Hematopoietic multipotent progenitor cell treated with erythropoietin and hydrocortisone succinate and interleukin-3 and kit ligand, for 4 days (in vitro differentiated cells): ENCODE measurements at regions not wholly inside any gene's neighbourhood (a gene's known extent, or its start where the extent isn't known, plus 50 kb on each side); places are given as distances from the start of the nearest gene placed in this dataset.

ENCODE experiments used
- DNase-seq: peaks from one replicate; pipeline ENCODE4 v3.0.0-alpha.2; 2015

DNA sequence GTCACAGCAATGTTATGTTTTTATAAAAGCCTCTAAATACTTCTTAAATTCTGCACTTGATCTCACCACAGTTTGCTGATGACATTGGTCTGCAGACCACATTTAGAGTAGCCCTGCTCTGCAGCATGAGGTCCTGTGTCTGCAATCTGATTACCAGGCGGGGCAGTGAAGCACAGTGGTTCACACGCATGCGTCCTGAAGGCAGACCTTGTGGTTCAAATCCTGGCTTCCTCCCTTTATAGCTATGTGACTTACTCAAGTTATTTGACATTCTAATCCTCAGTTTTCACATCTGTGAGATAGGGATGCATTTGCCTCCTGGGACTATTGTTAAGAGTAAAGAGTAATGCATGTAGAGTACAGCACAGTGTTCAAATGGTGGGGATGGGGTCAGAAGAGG lies 50.3 kb downstream of the BMAL2 start:
- no peak for DNase-seq

DNA sequence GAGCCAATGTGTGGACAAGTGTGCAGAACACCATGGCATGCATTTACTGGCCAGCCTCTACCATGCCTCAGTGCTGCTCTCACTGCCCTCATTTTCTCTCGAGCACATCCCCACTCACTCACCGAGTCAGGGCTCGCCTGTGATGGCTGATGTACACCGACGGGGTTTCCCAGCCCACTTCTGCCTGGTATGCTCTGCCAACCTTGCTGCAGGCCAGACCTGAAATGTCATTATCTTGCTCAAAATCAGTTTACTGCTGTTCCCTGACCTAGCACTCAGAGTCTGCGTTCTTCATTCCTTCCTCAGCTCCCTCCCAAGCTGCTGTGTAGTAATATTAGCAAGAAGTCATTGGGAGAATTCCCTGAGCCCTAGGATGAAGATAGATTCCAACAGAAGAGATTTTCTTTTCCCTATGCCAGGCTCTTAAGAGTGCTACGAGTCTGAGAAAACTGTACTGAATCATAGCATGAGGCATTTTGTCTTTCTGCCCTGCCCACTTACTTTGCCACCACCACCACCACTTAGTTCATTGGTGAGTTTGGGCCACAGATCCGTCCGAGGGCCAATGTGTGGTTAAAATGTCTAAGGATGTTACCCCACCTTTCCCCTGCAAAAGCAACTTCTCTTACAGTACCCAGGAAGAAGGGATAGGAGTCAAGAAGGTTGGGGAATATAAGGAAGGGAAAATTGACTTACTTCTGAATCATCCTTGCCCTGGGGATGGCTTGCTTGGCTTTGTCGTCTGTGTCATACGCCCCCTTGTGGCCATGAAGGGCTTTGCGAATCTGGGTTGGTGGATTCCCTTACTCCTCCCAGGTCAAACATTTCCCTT lies 51.0 kb downstream of the BMAL2 start:
- DNase-seq: peak; percentile 85

DNA sequence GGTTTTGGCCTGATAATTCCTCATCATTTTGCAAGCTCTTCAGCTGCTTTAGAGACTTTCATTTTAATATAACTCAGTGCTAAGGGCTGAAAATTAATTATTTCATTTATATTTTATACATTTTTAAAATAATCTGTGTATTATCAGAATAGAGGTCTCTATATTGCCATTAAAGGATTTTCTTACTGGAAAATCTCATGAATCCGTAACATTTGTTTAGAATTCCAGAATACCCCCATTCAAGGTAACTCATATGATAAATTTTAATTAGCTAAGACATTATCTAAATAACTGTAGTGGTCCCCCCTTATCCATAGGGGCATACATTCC lies 51.6 kb downstream of the BMAL2 start:
- no peak for DNase-seq

DNA sequence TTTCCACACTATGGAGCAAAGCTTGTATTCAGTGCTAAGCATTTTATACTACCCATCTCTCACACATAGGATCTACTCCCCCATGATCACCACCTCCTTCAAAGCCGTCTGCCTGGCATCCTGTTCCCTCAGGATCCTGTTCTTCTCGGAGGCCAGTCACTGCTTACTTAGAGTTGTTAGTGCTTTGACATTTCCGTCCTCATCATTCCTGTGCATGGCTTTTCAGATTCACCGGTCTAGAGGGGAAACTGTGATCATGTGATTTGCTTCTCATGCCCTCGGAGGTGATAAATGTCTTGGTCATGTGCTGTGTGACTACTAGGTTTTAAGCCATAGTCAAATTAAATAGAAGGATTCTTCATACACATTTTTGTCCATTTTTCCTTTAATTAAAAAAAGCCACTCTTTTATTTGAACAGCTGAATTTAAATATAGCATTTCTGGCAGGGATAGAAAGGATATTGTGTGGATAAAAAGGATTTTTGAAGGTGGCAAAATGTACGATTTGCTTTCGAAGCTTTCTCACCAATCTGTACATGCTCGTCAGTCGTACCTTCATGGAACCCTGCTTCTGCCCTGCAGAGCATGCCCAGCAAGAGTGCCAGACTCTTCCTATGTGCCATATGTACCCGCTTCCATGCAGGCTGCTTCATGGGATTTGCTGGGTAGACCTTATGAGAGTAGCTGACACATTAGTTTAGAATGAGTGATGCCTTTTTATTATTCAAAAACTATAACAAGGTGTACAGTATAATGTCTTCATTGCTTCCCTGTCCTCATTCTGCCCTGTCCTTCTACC lies 53.3 kb downstream of the BMAL2 start:
- no peak for DNase-seq

DNA sequence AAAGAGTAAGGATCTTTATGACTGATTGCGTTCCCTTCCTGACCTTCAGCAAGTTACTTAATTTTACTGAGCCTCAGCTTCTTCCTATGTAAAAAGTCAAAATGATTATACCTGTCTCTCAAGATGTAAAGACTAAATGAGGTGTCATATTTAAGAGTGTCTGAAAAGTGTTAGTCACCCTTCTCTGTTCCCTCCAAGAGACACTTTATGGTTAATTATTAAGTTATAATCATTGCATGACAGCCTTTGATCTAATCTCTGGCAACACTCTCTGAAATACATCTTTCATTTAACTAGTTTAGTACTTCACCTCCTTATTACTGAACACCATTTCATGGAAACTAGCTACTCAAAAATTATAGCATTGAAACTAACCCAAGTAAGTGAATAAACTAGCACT lies 54.8 kb downstream of the BMAL2 start:
- no peak for DNase-seq

DNA sequence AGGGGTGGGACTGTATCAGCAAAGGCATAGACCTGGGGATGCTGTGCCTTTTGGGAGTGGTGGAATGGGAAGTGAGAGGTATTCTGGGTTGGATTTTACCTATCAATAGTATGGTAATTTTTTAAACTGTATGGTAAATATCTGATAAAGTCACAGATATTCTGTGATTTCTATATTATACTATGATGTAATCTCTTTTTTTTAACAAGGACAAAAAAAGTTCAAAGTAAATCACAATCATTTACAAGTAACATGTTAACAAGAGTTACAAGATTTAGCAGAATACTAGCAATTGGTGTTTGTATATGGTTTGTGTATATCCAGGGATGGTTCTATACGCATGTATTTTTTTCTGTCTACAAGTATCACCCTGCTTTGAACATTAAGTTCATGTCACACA lies 56.0 kb downstream of the BMAL2 start:
- no peak for DNase-seq

DNA sequence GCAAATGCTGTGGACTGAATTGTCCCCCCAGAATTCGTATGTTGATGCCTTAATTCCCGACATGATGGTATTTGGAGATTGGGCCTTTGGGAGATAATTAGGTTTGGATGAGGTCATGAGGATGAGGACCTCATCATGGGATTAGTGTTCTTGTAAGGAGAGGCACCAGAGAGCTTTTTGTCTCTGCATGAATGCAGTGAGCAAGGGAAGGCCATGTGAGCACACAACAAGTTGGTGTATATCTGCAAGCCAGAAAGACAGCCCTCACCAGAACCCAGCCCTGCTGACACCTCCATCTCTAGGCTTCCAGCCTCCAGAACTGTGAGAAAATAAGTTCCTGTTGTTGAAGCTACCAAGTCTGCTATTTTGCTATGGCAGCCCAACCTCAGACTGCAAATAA lies 51.9 kb upstream of the SMCO2 start:
- DNase-seq: no peak

DNA sequence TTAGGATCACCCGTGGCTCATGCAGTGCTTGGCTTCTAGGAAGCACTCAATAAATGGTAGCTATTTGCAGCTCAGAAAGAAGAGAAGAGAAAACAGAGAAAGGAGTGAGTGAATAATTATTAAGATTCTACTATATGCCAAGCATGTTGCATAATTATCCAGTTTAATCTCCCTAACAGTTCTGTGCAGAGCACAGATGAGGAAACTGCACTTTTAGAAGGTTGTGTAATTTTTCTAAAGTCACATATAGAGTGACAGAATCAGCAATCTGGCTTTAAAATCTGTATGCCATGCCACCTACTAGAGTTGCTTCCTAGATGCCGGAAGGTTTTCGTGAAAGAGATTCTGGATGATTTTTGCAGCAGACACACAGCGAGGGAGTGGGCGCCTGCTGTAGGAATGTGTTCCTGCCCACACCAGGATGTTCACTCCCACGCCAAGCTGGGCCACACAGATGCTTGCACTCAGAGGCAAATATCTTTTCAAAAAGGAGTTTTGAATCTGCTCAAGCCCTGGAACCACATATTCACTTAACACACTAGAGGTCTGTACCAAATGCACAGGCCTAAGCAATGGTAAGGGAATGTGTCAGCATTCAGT lies 50.2 kb upstream of the SMCO2 start:
- peak; percentile 43 for DNase-seq
